Astrocyte (in vitro differentiated cells and primary cell): ENCODE measurements at regions not wholly inside any gene's neighbourhood (a gene's known extent, or its start where the extent isn't known, plus 50 kb on each side); places are given as distances from the start of the nearest gene placed in this dataset.

Experiments used
- DNase-seq: peaks from one replicate; pipeline ENCODE4 v3.0.0-alpha.2; 2010; ENCODE audit warnings: low read depth
- FAIRE-seq: peaks from 2 replicates; lab custom pipeline; 2011; peaks lifted over from hg19 to GRCh38; lab: Jason Lieb, UNC
- H2AFZ ChIP-seq: 2 replicates; pipeline ENCODE4 v1.6.0; 2012; ENCODE audit warnings: low read depth, low read length, inconsistent platforms
- H3K27ac ChIP-seq: 2 replicates; pipeline ENCODE4 v1.5.1; 2011; ENCODE audit warnings: low read depth, low read length, inconsistent platforms
- H3K27me3 ChIP-seq: 2 replicates; pipeline ENCODE4 v1.6.0; 2011; ENCODE audit warnings: low read length, inconsistent platforms; ENCODE audit not compliant: insufficient read depth
- H3K36me3 ChIP-seq: 2 replicates; pipeline ENCODE4 v1.5.1; 2011; ENCODE audit warnings: low read length, inconsistent platforms; ENCODE audit not compliant: insufficient read depth
- H3K4me1 ChIP-seq: 2 replicates; pipeline ENCODE4 v1.5.1; 2011; ENCODE audit warnings: low read length, inconsistent platforms; ENCODE audit not compliant: insufficient read depth
- H3K4me2 ChIP-seq: 2 replicates; pipeline ENCODE4 v1.6.0; 2012; ENCODE audit warnings: low read length, inconsistent platforms
- H3K4me3 ChIP-seq: 2 replicates; pipeline ENCODE4 v1.5.1; 2011; ENCODE audit warnings: low read depth, mild to moderate bottlenecking, low read length, inconsistent platforms; ENCODE audit not compliant: insufficient read depth
- H3K79me2 ChIP-seq: 2 replicates; pipeline ENCODE4 v1.6.0; 2012; ENCODE audit warnings: mild to moderate bottlenecking, low read length, inconsistent platforms; ENCODE audit not compliant: insufficient read depth
- H3K9ac ChIP-seq: 2 replicates; pipeline ENCODE4 v1.6.0; 2012; ENCODE audit warnings: mild to moderate bottlenecking, low read length, inconsistent platforms
- H3K9me3 ChIP-seq: 2 replicates; pipeline ENCODE4 v1.5.1; 2012; ENCODE audit warnings: low read depth, mild to moderate bottlenecking, low read length, inconsistent platforms; ENCODE audit not compliant: insufficient read depth
- H4K20me1 ChIP-seq: 2 replicates; pipeline ENCODE4 v1.6.0; 2012; ENCODE audit warnings: low read length, inconsistent platforms; ENCODE audit not compliant: insufficient read depth
- H3K27ac Mint-ChIP-seq: one replicate; pipeline ENCODE4 v1.8.0; 2021; ENCODE audit warnings: mild to moderate bottlenecking, mixed read lengths; ENCODE audit not compliant: unreplicated experiment
- H3K27me3 Mint-ChIP-seq: one replicate; pipeline ENCODE4 v1.8.0; 2021; ENCODE audit warnings: low read depth, mixed read lengths; ENCODE audit not compliant: unreplicated experiment
- H3K36me3 Mint-ChIP-seq: one replicate; pipeline ENCODE4 v1.8.0; 2021; ENCODE audit warnings: low read depth, mixed read lengths; ENCODE audit not compliant: unreplicated experiment
- H3K4me1 Mint-ChIP-seq: one replicate; pipeline ENCODE4 v1.8.0; 2021; ENCODE audit warnings: low read depth, mixed read lengths; ENCODE audit not compliant: unreplicated experiment
- H3K4me3 Mint-ChIP-seq: one replicate; pipeline ENCODE4 v1.8.0; 2021; ENCODE audit warnings: mild to moderate bottlenecking, moderate library complexity, mixed read lengths; ENCODE audit not compliant: unreplicated experiment
- H3K9me3 Mint-ChIP-seq: one replicate; pipeline ENCODE4 v1.8.0; 2021; ENCODE audit warnings: mild to moderate bottlenecking, mixed read lengths; ENCODE audit not compliant: unreplicated experiment
- EZH2 ChIP-seq: IDR thresholded peaks from 2 replicates; pipeline ENCODE4 v1.6.1; 2012; ENCODE audit warnings: mild to moderate bottlenecking, low read length, inconsistent platforms; ENCODE audit not compliant: insufficient read depth
- TF ChIP-seq, protein P1 (sequence below): IDR thresholded peaks from 2 replicates; pipeline ENCODE4 v1.5.1; 2011; ENCODE audit warnings: low read depth, mild to moderate bottlenecking, inconsistent platforms, low read length, moderate library complexity; ENCODE audit not compliant: insufficient read depth

GRCh38 chr4:11632483-11632882 is 203.8 kb upstream of the HS3ST1 start:
- Mint-ChIP-seq H3K4me3 (no peak overlapping the region), H3K27ac (no peak overlapping the region), H3K9me3 (peaks cover 1% of the 10 kb centered on the region), H3K27me3 (peaks cover 1% of the 10 kb centered on the region), H3K4me1 (peaks cover 30% of the 10 kb centered on the region), H3K36me3 (no peaks in the 10 kb centered on the region)
- no peaks in the 10 kb centered on the region for H3K79me2 ChIP-seq
- TF ChIP-seq, protein P1, sequence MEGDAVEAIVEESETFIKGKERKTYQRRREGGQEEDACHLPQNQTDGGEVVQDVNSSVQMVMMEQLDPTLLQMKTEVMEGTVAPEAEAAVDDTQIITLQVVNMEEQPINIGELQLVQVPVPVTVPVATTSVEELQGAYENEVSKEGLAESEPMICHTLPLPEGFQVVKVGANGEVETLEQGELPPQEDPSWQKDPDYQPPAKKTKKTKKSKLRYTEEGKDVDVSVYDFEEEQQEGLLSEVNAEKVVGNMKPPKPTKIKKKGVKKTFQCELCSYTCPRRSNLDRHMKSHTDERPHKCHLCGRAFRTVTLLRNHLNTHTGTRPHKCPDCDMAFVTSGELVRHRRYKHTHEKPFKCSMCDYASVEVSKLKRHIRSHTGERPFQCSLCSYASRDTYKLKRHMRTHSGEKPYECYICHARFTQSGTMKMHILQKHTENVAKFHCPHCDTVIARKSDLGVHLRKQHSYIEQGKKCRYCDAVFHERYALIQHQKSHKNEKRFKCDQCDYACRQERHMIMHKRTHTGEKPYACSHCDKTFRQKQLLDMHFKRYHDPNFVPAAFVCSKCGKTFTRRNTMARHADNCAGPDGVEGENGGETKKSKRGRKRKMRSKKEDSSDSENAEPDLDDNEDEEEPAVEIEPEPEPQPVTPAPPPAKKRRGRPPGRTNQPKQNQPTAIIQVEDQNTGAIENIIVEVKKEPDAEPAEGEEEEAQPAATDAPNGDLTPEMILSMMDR, result no peak
- TF ChIP-seq EZH2, result no peak
- no peak overlapping the region for H3K9ac ChIP-seq
- FAIRE-seq (no peak), DNase-seq (no peak)
- no peak overlapping the region for H3K4me3 ChIP-seq
- no peak overlapping the region for H2AFZ ChIP-seq
- peaks cover 16% of the 10 kb centered on the region for H3K4me1 ChIP-seq
- H3K9me3 ChIP-seq, result no peaks in the 10 kb centered on the region
- H3K4me2 ChIP-seq, result no peak overlapping the region
- no peaks in the 10 kb centered on the region for H3K27me3 ChIP-seq
- H3K27ac ChIP-seq, result no peak overlapping the region
- H3K36me3 ChIP-seq, result no peaks in the 10 kb centered on the region
- H4K20me1 ChIP-seq, result no peaks in the 10 kb centered on the region

GRCh38 chr4:11632025-11632424 is 203.3 kb upstream of the HS3ST1 start:
- Mint-ChIP-seq H3K36me3 (no peaks in the 10 kb centered on the region), H3K27ac (no peak overlapping the region), H3K27me3 (peaks cover 1% of the 10 kb centered on the region), H3K4me3 (no peak overlapping the region), H3K9me3 (peaks cover 1% of the 10 kb centered on the region), H3K4me1 (peaks cover 30% of the 10 kb centered on the region)
- DNase-seq, result no peak
- Histone ChIP-seq H4K20me1 (no peaks in the 10 kb centered on the region), H3K4me2 (no peak overlapping the region), H3K4me1 (peaks cover 16% of the 10 kb centered on the region), H3K79me2 (no peaks in the 10 kb centered on the region), H3K36me3 (no peaks in the 10 kb centered on the region), H3K4me3 (no peak overlapping the region), H2AFZ (no peak overlapping the region), H3K27me3 (no peaks in the 10 kb centered on the region), H3K9ac (no peak overlapping the region), H3K27ac (no peak overlapping the region), H3K9me3 (no peaks in the 10 kb centered on the region)
- no peak for FAIRE-seq
- TF ChIP-seq, protein P1, result no peak

- Mint-ChIP-seq H3K4me3 (no peak overlapping the region), H3K27ac (no peak overlapping the region), H3K4me1 (peaks cover 30% of the 10 kb centered on the region), H3K9me3 (peaks cover 1% of the 10 kb centered on the region), H3K36me3 (no peaks in the 10 kb centered on the region), H3K27me3 (peaks cover 1% of the 10 kb centered on the region)
- Histone ChIP-seq H3K9ac (no peak overlapping the region), H3K4me1 (peaks cover 16% of the 10 kb centered on the region), H3K36me3 (no peaks in the 10 kb centered on the region), H3K27me3 (no peaks in the 10 kb centered on the region), H3K27ac (no peak overlapping the region), H2AFZ (no peak overlapping the region), H3K4me3 (no peak overlapping the region), H3K4me2 (no peak overlapping the region), H3K79me2 (no peaks in the 10 kb centered on the region), H3K9me3 (no peaks in the 10 kb centered on the region), H4K20me1 (no peaks in the 10 kb centered on the region)
- FAIRE-seq, result no peak
- no peak for DNase-seq
- no peak for TF ChIP-seq EZH2
- TF ChIP-seq, protein P1, result no peak
These were observed 202.7 kb upstream of the HS3ST1 start for GRCh38 chr4:11631416-11631815.
